ENCODE measurements at regions not wholly inside any gene's neighbourhood (a gene's known extent, or its start where the extent isn't known, plus 50 kb on each side); places are given as distances from the start of the nearest gene placed in this dataset.

- Histone ChIP-seq H3K79me2 (ENCODE audit: low read length) (no peaks in the 10 kb centered on the region), H3K27ac (ENCODE audit: low read length) (no peak overlapping the region), H3K9ac (ENCODE audit: low read length) (no peak overlapping the region), H4K20me1 (ENCODE audit: insufficient read depth, low read length) (no peaks in the 10 kb centered on the region), H3K27me3 (replicated peaks; ENCODE audit: insufficient read depth, low read length) (no peaks in the 10 kb centered on the region), H3F3A (ENCODE audit: insufficient read depth, low read length) (no peaks in the 10 kb centered on the region), H2AFZ (ENCODE audit: low read length) (no peak overlapping the region), H3K4me1 (ENCODE audit: low read length) (no peaks in the 10 kb centered on the region), H3K9me3 (replicated peaks; ENCODE audit: insufficient read depth, low read length) (no peaks in the 10 kb centered on the region), H3K4me2 (ENCODE audit: low read depth, low read length) (no peak overlapping the region), H3K9me2 (replicated peaks; ENCODE audit: insufficient read depth, low read length) (no peaks in the 10 kb centered on the region), H3K36me3 (replicated peaks; ENCODE audit: insufficient read depth, low read length) (no peaks in the 10 kb centered on the region), H3K4me3 (ENCODE audit: low read length) (no peak overlapping the region)
- TF ChIP-seq CTCF (IDR thresholded peaks at IDR 0.05; ENCODE audit: low read length) (no peak), EZH2phosphoT487 (IDR thresholded peaks at IDR 0.05; ENCODE audit: low read length) (no peak), EZH2 (optimal IDR thresholded peaks at IDR 0.05; ENCODE audit: low read depth, low read length) (no peak)
- DNase-seq = no peak
Observed at GRCh38 chr13:59566561-59566960, 597.2 kb downstream of the DIAPH3 start.

DNA sequence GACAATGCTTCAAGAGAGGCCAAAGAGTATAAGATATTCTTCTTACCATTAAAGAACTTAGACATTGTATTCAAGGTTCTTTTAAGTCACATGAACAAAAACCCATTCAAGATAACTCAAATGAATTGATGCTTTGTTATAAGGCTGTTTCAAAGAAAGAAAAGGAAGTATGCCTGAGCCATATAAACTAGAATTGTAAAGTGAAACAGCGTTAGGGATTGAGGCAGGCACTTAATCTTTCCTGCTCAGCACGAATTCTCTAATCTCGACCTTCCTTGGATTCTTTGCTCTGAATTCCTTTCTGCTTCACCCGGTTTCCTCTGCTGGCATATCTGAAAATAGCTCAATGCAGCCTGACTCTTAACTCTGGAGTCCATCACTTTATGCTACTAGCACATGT is 595.4 kb downstream of the DIAPH3 start:
- Histone ChIP-seq H3K79me2 (ENCODE audit: low read length) (no peaks in the 10 kb centered on the region), H3K4me2 (ENCODE audit: low read depth, low read length) (no peak overlapping the region), H2AFZ (ENCODE audit: low read length) (no peak overlapping the region), H3K9me2 (replicated peaks; ENCODE audit: insufficient read depth, low read length) (no peaks in the 10 kb centered on the region), H4K20me1 (ENCODE audit: insufficient read depth, low read length) (no peaks in the 10 kb centered on the region), H3K27me3 (replicated peaks; ENCODE audit: insufficient read depth, low read length) (no peaks in the 10 kb centered on the region), H3K9ac (ENCODE audit: low read length) (no peak overlapping the region), H3K4me1 (ENCODE audit: low read length) (no peaks in the 10 kb centered on the region), H3K27ac (ENCODE audit: low read length) (no peak overlapping the region), H3K36me3 (replicated peaks; ENCODE audit: insufficient read depth, low read length) (no peaks in the 10 kb centered on the region), H3K4me3 (ENCODE audit: low read length) (no peak overlapping the region), H3F3A (ENCODE audit: insufficient read depth, low read length) (no peaks in the 10 kb centered on the region), H3K9me3 (replicated peaks; ENCODE audit: insufficient read depth, low read length) (no peaks in the 10 kb centered on the region)
- no peak for TF ChIP-seq EZH2 (optimal IDR thresholded peaks at IDR 0.05; ENCODE audit: low read depth, low read length)
- no peak for TF ChIP-seq EZH2phosphoT487 (IDR thresholded peaks at IDR 0.05; ENCODE audit: low read length)
- TF ChIP-seq CTCF (IDR thresholded peaks at IDR 0.05; ENCODE audit: low read length) = no peak
- no peak for DNase-seq

GRCh38 chr13:59570204-59570603 is 593.5 kb downstream of the DIAPH3 start:
- no peaks in the 10 kb centered on the region for H3F3A ChIP-seq (ENCODE audit: insufficient read depth, low read length)
- no peak overlapping the region for H2AFZ ChIP-seq (ENCODE audit: low read length)
- no peak for TF ChIP-seq EZH2 (optimal IDR thresholded peaks at IDR 0.05; ENCODE audit: low read depth, low read length)
- no peak for TF ChIP-seq CTCF (IDR thresholded peaks at IDR 0.05; ENCODE audit: low read length)
- no peak for TF ChIP-seq EZH2phosphoT487 (IDR thresholded peaks at IDR 0.05; ENCODE audit: low read length)
- H3K79me2 ChIP-seq (ENCODE audit: low read length) = no peaks in the 10 kb centered on the region
- H3K27me3 ChIP-seq (replicated peaks; ENCODE audit: insufficient read depth, low read length) = no peaks in the 10 kb centered on the region
- no peak for DNase-seq
- no peaks in the 10 kb centered on the region for H3K36me3 ChIP-seq (replicated peaks; ENCODE audit: insufficient read depth, low read length)
- H4K20me1 ChIP-seq (ENCODE audit: insufficient read depth, low read length) = no peaks in the 10 kb centered on the region
- H3K9ac ChIP-seq (ENCODE audit: low read length) = no peak overlapping the region
- H3K4me1 ChIP-seq (ENCODE audit: low read length) = no peaks in the 10 kb centered on the region
- H3K9me2 ChIP-seq (replicated peaks; ENCODE audit: insufficient read depth, low read length) = no peaks in the 10 kb centered on the region
- no peak overlapping the region for H3K4me3 ChIP-seq (ENCODE audit: low read length)
- no peak overlapping the region for H3K4me2 ChIP-seq (ENCODE audit: low read depth, low read length)
- no peaks in the 10 kb centered on the region for H3K9me3 ChIP-seq (replicated peaks; ENCODE audit: insufficient read depth, low read length)
- no peak overlapping the region for H3K27ac ChIP-seq (ENCODE audit: low read length)
